Esophagus muscularis mucosa (tissue), 4 donors: ENCODE measurements at regions not wholly inside any gene's neighbourhood (a gene's known extent, or its start where the extent isn't known, plus 50 kb on each side); places are given as distances from the start of the nearest gene placed in this dataset.

Experiments used
- CTCF ChIP-seq, 3 experiments: fragments of 200-600 bp in 2 of 3; fragments of 450-650 bp in 1 of 3; sonication (generic) in 2 of 3; IDR thresholded peaks; one replicate each; pipeline ENCODE4 v1.5.1; 2017 to 2019; ENCODE audit warnings: antibody characterized with exemption in 3 of 3, mild to moderate bottlenecking in 2 of 3, moderate library complexity in 1 of 3
- EP300 ChIP-seq: sonication (generic); formaldehyde crosslinking; IDR thresholded peaks from one replicate; pipeline ENCODE4 v1.6.1; 2017; ENCODE audit warnings: antibody characterized with exemption
- POLR2A ChIP-seq: fragments of 450-650 bp; IDR thresholded peaks from one replicate; pipeline ENCODE4 v1.6.1; 2017; ENCODE audit warnings: antibody characterized with exemption, moderate library complexity, mild to moderate bottlenecking, low read depth
- POLR2AphosphoS5 ChIP-seq, 2 donors: sonication (generic); formaldehyde crosslinking; IDR thresholded peaks; one replicate each; pipeline ENCODE4 v1.6.1; 2017; ENCODE audit warnings: antibody characterized with exemption in 2 of 2

- no peak for TF ChIP-seq POLR2A
- TF ChIP-seq CTCF (IDR thresholded peaks at IDR 0.05): no peak
- TF ChIP-seq POLR2AphosphoS5 (IDR thresholded peaks at IDR 0.05): peak; percentile 32 to 74
- no peak for TF ChIP-seq EP300
Measured at GRCh38 chr17:12415031-12415430, 250.7 kb upstream of the MYOCD start.
